ENCODE measurements at regions not wholly inside any gene's neighbourhood (a gene's known extent, or its start where the extent isn't known, plus 50 kb on each side); places are given as distances from the start of the nearest gene placed in this dataset.

- no peak overlapping the region for H3K27ac ChIP-seq
These were observed 1102.7 kb upstream of the EEF2KMT start for GRCh38 chr16:6200271-6200670.

GRCh38 chr16:6195966-6196365, 1098.4 kb upstream of the EEF2KMT start:
- no peak overlapping the region for H3K4me3 ChIP-seq
- no peaks in the 10 kb centered on the region for H3F3A ChIP-seq (ENCODE audit: insufficient read depth)
- no peaks in the 10 kb centered on the region for H3K9me3 ChIP-seq (ENCODE audit: low read depth)
- TF ChIP-seq EZH2 (IDR thresholded peaks at IDR 0.05; ENCODE audit: insufficient read depth, poor library complexity, severe bottlenecking): no peak
- no peak for TF ChIP-seq EZH2phosphoT487 (IDR thresholded peaks at IDR 0.05; ENCODE audit: insufficient read depth, low read depth)
- H3K79me2 ChIP-seq (ENCODE audit: insufficient read depth): no peaks in the 10 kb centered on the region
- no peak overlapping the region for H2AFZ ChIP-seq
- no peaks in the 10 kb centered on the region for H4K20me1 ChIP-seq (ENCODE audit: insufficient read depth)
- H3K9ac ChIP-seq: no peak overlapping the region
- no peaks in the 10 kb centered on the region for H3K9me2 ChIP-seq (ENCODE audit: insufficient read depth)
- no peak overlapping the region for H3K4me2 ChIP-seq (ENCODE audit: unreplicated experiment)
- no peak for DNase-seq
- no peaks in the 10 kb centered on the region for H3K36me3 ChIP-seq (ENCODE audit: low read depth)
- 2 to 6% methylated on average over 2 of the region's 2 CpGs for WGBS, 2 experiments (ENCODE audit: low coverage in 1 of 2, low lambda C conversion rate in 2 of 2, missing lambda C conversion rate in 2 of 2)
- H3K27me3 ChIP-seq (replicated peaks; ENCODE audit: insufficient read depth): no peaks in the 10 kb centered on the region
- no peaks in the 10 kb centered on the region for H3K4me1 ChIP-seq (ENCODE audit: insufficient read depth)
- in situ Hi-C loops (cut with MboI): no loop called here
- no peak overlapping the region for H3K27ac ChIP-seq

More at GRCh38 chr16:6200271-6200670, 1102.7 kb upstream of the EEF2KMT start:
- H3K4me3 ChIP-seq: no peak overlapping the region
- H3K4me1 ChIP-seq (ENCODE audit: insufficient read depth): no peaks in the 10 kb centered on the region
- no peak for TF ChIP-seq EZH2phosphoT487 (IDR thresholded peaks at IDR 0.05; ENCODE audit: insufficient read depth, low read depth)
- TF ChIP-seq EZH2 (IDR thresholded peaks at IDR 0.05; ENCODE audit: insufficient read depth, poor library complexity, severe bottlenecking): no peak
- WGBS, 2 experiments (ENCODE audit: low coverage in 1 of 2, low lambda C conversion rate in 2 of 2, missing lambda C conversion rate in 2 of 2): 26 to 48% methylated on average over 6 of the region's 6 CpGs
- no peaks in the 10 kb centered on the region for H4K20me1 ChIP-seq (ENCODE audit: insufficient read depth)
- H3K9me2 ChIP-seq (ENCODE audit: insufficient read depth): no peaks in the 10 kb centered on the region
- H3K36me3 ChIP-seq (ENCODE audit: low read depth): no peaks in the 10 kb centered on the region
- no peak for DNase-seq
- H3K79me2 ChIP-seq (ENCODE audit: insufficient read depth): no peaks in the 10 kb centered on the region
- H3K27me3 ChIP-seq (replicated peaks; ENCODE audit: insufficient read depth): no peaks in the 10 kb centered on the region
- no peak overlapping the region for H3K4me2 ChIP-seq (ENCODE audit: unreplicated experiment)
- in situ Hi-C loops (cut with MboI): no loop called here
- no peaks in the 10 kb centered on the region for H3K9me3 ChIP-seq (ENCODE audit: low read depth)
- H3F3A ChIP-seq (ENCODE audit: insufficient read depth): no peaks in the 10 kb centered on the region
- no peak overlapping the region for H2AFZ ChIP-seq
- H3K9ac ChIP-seq: no peak overlapping the region

- Histone ChIP-seq H4K20me1 (ENCODE audit: insufficient read depth) (no peaks in the 10 kb centered on the region), H3K4me1 (ENCODE audit: insufficient read depth) (no peaks in the 10 kb centered on the region), H2AFZ (no peak overlapping the region), H3K9ac (no peak overlapping the region), H3K9me2 (ENCODE audit: insufficient read depth) (no peaks in the 10 kb centered on the region), H3K79me2 (ENCODE audit: insufficient read depth) (no peaks in the 10 kb centered on the region), H3K36me3 (ENCODE audit: low read depth) (no peaks in the 10 kb centered on the region), H3K27me3 (replicated peaks; ENCODE audit: insufficient read depth) (no peaks in the 10 kb centered on the region), H3K4me3 (no peak overlapping the region), H3K9me3 (ENCODE audit: low read depth) (no peaks in the 10 kb centered on the region), H3F3A (ENCODE audit: insufficient read depth) (no peaks in the 10 kb centered on the region), H3K4me2 (ENCODE audit: unreplicated experiment) (no peak overlapping the region), H3K27ac (no peak overlapping the region)
- in situ Hi-C loops (cut with MboI): no loop called here
- DNase-seq: peak; percentile 4
- WGBS, 2 experiments (ENCODE audit: low coverage in 1 of 2, low lambda C conversion rate in 2 of 2, missing lambda C conversion rate in 2 of 2): 10 to 11% methylated on average over 3 of the region's 3 CpGs
- TF ChIP-seq EZH2 (IDR thresholded peaks at IDR 0.05; ENCODE audit: insufficient read depth, poor library complexity, severe bottlenecking) (no peak), EZH2phosphoT487 (IDR thresholded peaks at IDR 0.05; ENCODE audit: insufficient read depth, low read depth) (no peak)
These were observed 1096.1 kb upstream of the EEF2KMT start for GRCh38 chr16:6193718-6194117.

- no peak for DNase-seq
- Histone ChIP-seq H3F3A (ENCODE audit: insufficient read depth) (no peaks in the 10 kb centered on the region), H3K36me3 (ENCODE audit: low read depth) (no peaks in the 10 kb centered on the region), H3K27me3 (replicated peaks; ENCODE audit: insufficient read depth) (no peaks in the 10 kb centered on the region), H3K27ac (no peak overlapping the region), H4K20me1 (ENCODE audit: insufficient read depth) (no peaks in the 10 kb centered on the region), H3K79me2 (ENCODE audit: insufficient read depth) (no peaks in the 10 kb centered on the region), H3K4me3 (no peak overlapping the region), H3K4me2 (ENCODE audit: unreplicated experiment) (no peak overlapping the region), H3K9me3 (ENCODE audit: low read depth) (no peaks in the 10 kb centered on the region), H2AFZ (no peak overlapping the region), H3K4me1 (ENCODE audit: insufficient read depth) (no peaks in the 10 kb centered on the region), H3K9ac (no peak overlapping the region), H3K9me2 (ENCODE audit: insufficient read depth) (no peaks in the 10 kb centered on the region)
- WGBS, 2 experiments (ENCODE audit: low coverage in 1 of 2, low lambda C conversion rate in 2 of 2, missing lambda C conversion rate in 2 of 2): 23 to 25% methylated on average over 5 of the region's 5 CpGs
- in situ Hi-C loops (cut with MboI): no loop called here
- TF ChIP-seq EZH2 (IDR thresholded peaks at IDR 0.05; ENCODE audit: insufficient read depth, poor library complexity, severe bottlenecking): no peak
These were observed 1095.4 kb upstream of the EEF2KMT start for GRCh38 chr16:6192984-6193383.

GRCh38 chr16:6192532-6192931, 1094.9 kb upstream of the EEF2KMT start:
- H3K4me2 ChIP-seq (ENCODE audit: unreplicated experiment): no peak overlapping the region
- DNase-seq: no peak
- TF ChIP-seq EZH2phosphoT487 (IDR thresholded peaks at IDR 0.05; ENCODE audit: insufficient read depth, low read depth): no peak
- no peak for TF ChIP-seq EZH2 (IDR thresholded peaks at IDR 0.05; ENCODE audit: insufficient read depth, poor library complexity, severe bottlenecking)
- no peaks in the 10 kb centered on the region for H4K20me1 ChIP-seq (ENCODE audit: insufficient read depth)
- H3K4me1 ChIP-seq (ENCODE audit: insufficient read depth): no peaks in the 10 kb centered on the region
- no peaks in the 10 kb centered on the region for H3F3A ChIP-seq (ENCODE audit: insufficient read depth)
- H3K4me3 ChIP-seq: no peak overlapping the region
- no peaks in the 10 kb centered on the region for H3K36me3 ChIP-seq (ENCODE audit: low read depth)
- in situ Hi-C loops (cut with MboI): no loop called here
- H3K9ac ChIP-seq: no peak overlapping the region
- WGBS, 2 experiments (ENCODE audit: low coverage in 1 of 2, low lambda C conversion rate in 2 of 2, missing lambda C conversion rate in 2 of 2): 12 to 18% methylated on average over 3 of the region's 3 CpGs
- H3K27ac ChIP-seq: no peak overlapping the region
- no peaks in the 10 kb centered on the region for H3K27me3 ChIP-seq (replicated peaks; ENCODE audit: insufficient read depth)
- no peak overlapping the region for H2AFZ ChIP-seq
- H3K9me2 ChIP-seq (ENCODE audit: insufficient read depth): no peaks in the 10 kb centered on the region
- no peaks in the 10 kb centered on the region for H3K9me3 ChIP-seq (ENCODE audit: low read depth)
- H3K79me2 ChIP-seq (ENCODE audit: insufficient read depth): no peaks in the 10 kb centered on the region

Data from GM23248 (cell line).